GM18861 (cell line): ENCODE measurements at regions not wholly inside any gene's neighbourhood (a gene's known extent, or its start where the extent isn't known, plus 50 kb on each side); places are given as distances from the start of the nearest gene placed in this dataset.
"Not testable (repeated sequence)": the region's sequence is repeated elsewhere in the genome, so short reads cannot be mapped to it uniquely, and the experiment has no call there.

Experiments used
- ATAC-seq: cut with Tn5 transposase; IDR thresholded peaks from one replicate; pipeline ENCODE4 v1.9.1; 2021; ENCODE audit not compliant: unreplicated experiment

DNA sequence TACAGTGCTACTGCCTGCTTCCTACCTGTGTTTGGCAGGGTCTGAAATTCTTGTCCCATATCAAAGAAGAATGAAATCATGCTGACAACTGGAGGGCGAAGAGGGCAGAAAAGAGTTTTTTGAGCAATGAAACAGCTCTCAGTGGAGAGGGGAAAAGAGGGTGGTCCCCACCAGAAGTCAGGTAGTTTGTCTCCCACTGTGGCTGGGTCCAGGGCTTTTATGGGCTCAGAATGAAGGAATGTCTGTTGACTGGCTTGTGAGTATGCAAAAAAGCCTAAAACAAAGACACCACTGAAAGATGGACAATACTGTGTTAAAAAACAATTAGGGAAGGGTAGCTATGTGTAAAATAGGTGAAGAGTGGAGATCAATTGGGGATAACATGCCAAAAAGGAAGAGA is 115.0 kb downstream of the ADAM29 start:
- ATAC-seq = no peak

DNA sequence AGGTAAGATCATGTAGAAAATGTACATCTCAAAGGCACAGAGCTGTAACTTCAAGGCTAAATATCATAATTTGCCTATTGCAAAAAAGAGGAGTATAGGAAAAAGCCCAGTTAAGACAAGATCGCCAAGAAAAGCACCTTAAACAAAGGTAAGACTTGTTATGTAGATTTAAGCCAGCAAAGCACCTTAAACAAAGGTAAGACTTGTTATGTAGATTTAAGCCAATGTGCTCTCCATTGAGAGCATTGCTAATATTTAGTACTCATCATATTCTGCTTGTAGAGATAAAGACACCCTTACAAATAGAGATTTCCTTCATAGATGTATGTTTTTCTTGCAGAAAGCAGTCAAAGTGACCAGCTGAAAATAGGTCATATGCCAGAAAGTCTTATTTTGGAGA is 115.8 kb downstream of the ADAM29 start:
- ATAC-seq = no peak

DNA sequence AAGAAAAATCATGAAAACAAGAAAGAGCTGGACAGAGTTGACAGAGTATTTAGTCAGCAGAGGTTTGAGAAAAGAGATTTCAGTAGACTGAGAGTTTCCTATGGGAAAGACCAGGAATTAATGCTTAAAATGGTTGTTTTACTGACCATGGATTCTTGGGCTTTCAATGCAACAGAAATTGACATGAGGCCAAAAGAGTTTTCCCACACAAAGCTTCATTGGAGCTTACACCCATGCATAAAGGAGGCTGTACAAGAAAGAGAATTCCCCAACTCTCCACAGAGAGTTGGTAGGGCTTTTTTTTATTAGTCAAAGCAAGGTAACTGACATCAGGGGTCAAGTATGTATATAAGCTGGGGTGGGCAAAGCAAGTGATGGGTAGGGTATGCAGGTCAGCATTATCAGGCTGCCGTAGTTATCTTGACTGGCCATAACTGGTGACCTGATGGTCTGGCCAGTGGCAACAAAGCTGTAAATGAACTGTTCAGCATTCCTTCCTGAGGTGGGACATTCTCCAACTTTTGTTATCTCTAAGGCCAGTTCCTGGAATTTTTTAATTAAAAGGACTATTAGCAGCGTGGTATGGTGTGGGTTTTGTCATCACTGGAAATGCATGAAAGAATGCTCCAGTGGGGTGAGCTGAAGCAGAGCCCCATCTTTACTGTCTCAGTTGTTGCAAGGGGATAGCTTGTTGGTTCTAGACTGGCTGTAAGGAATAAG is 117.0 kb downstream of the ADAM29 start:
- no peak for ATAC-seq

DNA sequence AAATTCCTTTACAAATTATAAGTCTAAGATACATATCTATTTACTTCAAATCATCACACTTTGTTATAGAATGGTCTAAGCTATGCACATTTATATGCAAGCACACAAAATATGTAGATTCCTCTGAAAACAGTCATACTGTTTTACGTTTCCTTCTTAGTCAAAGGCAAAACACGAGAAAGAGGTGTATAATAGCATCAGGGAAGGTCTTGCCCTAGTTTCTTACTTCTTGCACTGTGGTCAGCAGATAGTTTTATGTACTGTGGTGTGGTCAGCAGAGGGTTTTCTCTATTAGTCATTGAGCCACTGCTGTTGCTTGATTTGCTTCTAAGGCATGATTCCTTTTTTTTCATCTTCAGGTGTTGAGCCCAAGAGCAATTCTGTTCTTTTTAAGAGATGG is 117.7 kb downstream of the ADAM29 start:
- ATAC-seq = no peak

DNA sequence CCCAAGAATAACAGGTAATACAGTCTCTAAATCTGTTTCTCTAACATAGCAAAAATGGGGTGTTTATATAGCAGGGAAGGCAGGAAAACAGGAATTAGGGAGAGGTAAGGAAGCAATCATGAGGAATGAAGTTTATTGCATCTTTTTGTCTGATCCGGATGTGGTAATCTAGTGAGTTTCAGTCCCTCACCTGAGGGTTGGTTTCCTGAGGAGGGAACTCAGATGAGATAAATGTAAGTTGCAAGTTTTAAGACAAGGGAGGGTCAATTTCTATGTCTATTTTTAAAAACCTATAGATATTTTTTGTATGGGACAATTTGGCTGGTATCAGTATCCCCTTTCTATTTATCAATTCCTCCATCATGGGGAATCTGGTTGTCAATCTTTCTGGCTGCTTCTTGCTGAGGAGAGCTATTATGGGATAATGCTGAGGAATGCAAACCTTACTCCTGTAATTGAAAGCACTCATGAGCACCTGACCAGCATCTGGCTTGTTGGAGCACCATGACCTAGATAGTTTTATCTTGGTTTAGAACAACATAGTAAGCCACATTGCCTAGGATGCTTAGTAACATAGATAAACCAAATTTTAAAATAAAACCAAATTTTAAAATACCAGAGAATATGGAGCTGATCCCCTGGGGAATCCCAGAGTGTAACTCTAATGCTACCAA is 130.1 kb downstream of the ADAM29 start:
- no peak for ATAC-seq

DNA sequence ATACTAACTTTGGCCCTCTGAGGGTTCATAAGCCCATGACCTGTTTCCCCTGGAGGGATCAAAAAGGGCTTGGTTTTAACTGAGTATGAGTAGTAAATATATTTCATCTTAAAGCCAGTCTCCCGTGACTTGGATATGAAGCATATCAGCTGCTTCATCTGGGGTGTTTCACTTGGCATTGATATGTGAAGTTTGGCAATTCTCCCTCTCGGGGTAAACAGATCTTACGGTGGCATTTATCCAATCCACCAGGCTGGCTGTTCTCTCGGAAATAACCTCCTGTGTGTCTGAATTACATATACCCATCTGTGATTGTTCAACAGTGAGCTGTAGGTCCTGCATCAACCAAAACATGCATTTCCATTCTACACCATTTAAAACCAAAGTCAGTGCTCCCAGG is 130.7 kb downstream of the ADAM29 start:
- no peak for ATAC-seq

DNA sequence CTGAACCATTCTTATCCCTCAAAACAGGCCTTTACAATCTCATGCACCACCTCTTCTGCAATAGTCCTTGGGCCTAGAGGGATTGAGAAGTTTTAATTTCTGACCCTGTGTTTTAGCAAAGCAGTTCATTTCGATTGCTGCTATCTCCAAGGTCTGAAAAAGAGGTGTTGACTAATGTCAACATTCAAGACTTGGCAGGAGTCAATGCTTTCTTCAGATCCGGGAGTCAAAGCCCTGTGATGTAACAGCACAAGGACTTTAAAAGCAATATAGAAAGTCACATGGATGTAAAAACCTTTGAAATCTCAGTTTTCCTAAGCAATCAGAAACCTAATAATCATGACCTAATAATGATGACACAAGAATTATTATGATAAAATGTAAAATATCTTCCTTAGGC is 133.8 kb downstream of the ADAM29 start:
- ATAC-seq = no peak

DNA sequence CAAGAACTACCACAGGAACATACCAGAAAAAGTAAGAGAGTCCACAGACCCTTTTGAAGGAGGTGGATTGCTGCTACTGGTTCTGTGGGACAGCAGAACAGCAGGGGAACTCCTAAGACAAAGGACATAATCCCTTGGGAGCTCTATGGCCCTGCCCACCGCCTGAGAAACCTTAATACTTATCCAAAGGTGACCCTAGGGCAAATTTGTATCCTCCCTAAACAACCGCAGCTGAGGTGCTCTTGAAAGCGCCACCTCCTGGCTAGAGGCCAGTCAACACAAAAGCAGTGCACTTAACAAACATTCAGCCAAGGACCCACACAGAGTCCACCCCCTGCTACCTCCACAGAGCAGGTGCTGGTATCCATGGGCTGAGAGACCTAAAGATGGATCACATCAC is 136.8 kb downstream of the ADAM29 start:
- ATAC-seq = no peak

DNA sequence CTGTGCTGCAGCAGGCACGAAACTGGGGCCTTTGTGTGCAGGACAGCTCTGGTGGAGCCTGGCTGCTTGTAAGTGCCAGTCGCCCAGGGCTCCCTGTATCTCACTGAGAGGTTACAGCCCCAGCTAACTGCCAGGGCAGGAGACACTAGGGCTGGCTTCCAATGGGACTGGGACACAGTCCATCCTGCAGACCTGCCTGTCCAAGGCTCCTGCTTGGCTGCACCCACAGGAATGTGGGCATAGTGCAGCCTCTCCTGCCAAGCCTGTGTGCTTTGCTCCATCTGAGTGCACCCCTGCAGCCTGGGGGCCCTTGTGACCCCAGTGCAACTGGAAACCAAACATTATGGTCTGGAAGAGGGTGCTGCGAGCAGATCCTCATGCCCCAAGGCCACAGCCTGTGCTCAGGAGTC is 144.0 kb downstream of the ADAM29 start:
- no peak for ATAC-seq

DNA sequence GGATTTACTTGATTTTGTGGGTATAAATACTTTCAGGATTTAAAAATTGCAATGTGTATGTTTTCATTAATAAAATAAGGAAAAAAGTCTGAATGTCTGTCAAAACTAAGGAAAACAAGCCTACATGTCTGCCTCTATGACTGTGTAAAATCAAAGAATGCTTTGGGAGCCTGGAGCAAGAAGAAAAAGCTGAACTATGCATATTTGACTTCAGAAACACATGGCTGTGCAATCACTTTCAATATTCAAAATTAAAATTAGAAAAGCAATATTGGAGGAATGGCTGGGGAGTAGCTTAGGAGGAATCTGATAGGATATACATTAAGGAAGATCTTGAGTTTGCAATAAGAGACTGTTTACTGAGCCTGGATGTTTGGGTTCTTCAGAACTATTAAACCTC is 147.1 kb downstream of the ADAM29 start:
- no peak for ATAC-seq

DNA sequence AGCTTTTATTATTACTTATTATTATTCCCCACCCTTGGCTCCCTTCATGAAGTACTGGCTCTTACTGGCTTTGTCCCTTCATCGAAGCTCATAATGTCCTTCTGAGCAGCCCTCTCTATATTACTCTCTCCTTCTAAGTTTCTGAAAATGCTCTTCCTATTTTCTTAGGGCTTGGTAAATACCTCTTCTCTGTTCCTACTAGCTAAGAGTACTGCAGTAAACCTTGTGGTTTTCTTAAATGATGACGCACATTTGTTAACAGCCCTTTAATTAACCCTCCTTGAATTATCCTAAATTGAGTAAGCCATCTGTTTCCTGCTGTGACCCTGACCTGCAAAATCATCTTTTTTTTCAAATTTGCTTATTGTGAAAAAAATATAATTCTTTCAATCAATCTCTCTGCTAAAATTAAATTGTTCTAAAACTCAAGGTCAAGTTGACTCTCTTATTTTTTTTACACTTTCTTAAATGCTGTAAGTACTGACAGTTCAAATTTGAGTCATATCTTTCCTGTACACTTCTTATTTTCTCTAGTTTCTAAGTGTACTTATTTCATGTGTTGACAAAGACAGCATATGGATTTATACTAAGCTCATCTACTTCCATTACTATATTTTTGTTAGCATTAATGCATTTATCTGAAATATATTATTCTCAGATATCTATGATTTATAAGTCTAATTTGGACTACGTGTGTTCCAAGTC is 148.9 kb downstream of the ADAM29 start:
- ATAC-seq = no peak

DNA sequence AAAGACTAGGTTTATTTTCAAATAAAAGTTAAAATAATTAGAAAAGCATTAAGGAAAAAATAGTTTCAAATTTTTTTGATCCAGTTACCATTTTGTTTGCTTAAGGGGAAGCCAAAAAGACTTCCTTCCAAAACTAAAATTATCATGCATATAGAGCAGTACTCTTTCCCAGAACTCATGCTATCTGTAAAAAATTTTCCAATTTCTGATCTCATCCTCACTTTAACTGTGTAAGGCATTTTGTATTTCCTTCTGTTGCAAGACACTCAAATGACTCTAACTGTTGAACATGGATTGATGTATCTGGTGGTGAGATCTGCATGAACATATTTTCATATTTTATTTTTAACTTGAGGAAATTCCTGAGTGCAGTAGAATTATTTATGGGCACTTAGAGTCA is 150.1 kb downstream of the ADAM29 start:
- ATAC-seq = no peak

DNA sequence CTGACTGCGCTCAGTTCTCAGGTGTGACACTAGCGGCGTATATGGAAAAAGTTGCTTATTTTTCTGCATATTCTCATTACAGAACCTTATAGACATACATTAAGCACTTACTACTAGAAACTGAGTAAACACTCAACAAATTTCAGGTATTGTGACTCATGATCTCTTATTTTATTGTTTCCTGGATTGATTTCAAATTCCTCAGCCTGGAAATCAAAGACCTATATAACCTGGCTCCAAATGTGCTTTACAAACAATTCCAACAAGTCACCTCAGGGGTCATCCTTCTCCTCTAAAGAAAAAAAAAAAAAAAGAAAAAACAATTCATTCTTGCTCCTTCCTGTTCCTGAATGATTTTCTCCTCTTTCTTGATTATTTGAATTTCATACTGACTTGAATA is 152.3 kb downstream of the ADAM29 start:
- ATAC-seq = no peak

DNA sequence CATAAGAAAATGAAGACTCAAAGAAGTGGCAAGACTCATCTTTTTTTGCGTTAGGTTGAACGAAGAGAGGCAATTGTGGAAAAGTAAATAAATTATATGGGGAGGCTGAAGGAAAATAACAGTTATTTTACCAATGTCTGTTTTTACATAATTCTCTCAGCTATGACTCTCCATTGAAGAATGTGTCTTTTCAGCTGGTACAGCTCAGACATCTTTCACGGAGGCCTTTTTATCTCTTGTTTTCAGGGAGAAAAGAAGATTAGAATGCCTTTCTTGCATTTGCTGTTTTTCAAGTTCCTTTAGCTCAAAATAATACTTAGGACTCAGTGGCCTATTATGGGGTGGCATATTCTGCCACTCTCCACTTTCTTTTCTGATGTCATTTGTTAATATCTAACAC is 153.0 kb downstream of the ADAM29 start:
- ATAC-seq = no peak

DNA sequence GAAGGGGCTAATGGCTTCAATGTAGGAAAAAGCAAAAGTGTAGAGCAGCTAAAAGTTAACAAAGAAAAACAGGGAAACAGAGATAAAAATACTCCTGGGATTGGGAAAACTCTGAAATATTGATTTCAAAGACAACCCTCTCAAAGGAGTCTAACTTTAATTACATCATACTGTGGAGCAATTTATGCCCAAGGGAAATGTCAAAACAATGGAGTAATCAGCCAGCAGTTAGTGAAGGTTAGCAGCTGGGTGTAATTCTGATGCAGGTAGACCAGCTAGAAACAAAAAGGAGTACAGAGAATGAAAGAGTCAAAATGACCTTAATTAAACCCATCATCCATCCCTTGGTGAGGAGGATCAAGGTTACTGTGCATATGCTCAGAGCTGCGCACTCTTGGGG is 169.0 kb downstream of the ADAM29 start:
- no peak for ATAC-seq

DNA sequence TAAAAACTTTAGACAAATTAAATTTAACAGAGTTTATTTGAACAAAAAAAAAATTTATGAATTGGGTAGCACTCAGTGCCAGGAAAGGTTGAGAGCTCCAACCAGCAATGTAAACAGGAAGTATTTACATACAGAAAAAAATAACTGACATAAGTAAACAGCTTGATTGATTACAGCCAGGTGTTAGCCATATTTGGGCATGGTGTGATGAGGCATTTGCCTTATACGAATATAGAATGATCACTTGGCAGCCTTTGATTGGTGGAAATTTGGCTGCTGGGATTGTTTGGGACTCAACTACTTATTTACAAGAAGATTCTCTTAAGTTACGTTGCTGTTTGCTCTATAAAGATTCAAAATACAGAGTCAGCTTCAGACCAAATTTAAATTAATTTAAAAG is 172.0 kb downstream of the ADAM29 start:
- ATAC-seq = no peak

DNA sequence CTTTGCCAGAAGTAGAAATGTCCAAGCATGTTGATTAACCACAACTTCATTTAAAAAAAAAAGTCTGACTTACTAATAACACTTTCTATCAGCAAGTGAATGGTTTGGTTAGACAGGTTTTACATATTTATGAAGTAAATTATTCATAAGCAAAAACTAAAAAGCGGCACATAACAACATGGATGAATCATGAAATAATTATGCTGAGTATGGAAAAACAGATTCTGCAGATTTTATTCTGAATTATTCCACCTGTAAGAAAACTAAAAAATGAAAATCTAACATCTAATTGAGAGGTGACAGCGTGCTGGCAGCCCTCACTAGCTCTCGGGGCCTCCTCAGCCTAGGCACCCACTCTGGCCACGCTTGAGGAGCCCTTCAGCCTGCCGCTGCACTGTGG is 173.5 kb downstream of the ADAM29 start:
- no peak for ATAC-seq

DNA sequence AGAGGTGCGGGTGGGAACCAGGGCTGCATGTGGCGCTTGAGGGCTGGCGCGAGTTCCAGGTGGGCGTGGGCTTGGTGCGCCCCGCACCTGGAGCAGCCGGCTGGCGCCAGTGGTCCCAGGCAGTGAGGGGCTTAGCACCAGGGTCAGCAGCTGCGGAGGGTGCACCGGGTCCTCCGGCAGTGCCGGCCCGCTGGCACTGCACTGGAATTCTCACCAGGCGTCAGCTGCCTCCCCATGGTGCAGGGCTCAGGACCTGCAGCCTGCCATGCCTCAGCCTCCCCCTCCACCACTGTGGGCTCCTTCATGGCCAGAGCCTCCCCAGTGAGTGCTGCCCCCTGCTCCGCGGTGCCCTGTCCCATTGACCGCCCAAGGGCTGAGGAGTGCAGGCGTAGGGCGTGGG is 174.0 kb downstream of the ADAM29 start:
- ATAC-seq = no peak

DNA sequence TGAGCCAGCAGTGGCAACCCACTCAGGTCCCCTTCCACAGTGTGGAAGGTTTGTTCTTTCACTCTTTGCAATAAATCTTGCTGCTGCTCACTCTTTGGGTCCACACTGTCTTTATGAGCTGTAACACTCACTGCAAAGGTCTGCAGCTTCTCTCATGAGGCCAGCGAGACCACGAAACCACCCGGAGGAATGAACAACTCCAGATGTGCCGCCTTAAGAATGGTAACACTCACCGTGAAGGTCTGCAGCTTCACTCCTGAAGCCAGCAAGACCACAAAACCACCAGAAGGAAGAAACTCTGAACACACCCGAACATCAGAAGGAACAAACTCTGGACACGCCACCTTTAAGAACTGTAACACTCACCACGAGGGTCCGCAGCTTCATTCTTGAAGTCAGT is 174.9 kb downstream of the ADAM29 start:
- ATAC-seq = not testable (repeated sequence)

DNA sequence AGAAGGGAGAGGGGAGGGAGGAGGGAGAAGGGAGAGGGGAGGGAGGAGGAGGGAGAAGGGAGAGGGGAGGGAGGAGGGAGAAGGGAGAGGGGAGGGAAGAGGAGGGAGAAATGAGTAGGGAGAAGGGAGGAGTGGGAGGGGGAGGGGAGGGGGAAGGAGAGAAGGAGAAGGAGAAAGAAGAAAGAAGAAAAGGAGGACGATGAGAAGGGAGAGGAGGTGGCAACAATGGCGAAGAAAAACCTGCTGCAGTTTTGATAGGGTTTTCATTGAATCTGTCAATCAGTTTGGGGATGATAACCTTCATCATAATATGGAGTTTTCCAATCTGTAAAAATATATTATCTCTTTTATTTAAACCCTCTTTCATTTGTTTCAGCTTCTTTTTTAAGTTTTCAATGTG is 185.2 kb downstream of the ADAM29 start:
- no peak for ATAC-seq

DNA sequence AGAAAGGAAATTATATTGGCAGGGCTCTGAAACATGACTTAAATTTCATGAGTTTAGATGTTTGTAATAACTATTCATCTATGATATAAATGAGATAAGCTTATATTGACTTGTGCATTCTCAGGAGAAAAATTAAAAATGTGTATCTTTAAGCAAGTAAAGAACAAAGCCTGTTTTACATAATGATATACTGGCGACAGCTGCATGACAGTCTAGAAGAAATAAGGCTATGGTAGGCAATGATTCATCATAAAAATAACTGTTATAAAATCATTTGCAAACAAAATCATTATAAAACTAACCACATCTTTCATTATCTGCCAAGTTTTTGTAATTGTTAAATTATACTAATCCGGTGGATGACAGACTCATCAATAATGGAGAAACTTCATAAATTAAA is 188.1 kb downstream of the ADAM29 start:
- ATAC-seq = no peak

DNA sequence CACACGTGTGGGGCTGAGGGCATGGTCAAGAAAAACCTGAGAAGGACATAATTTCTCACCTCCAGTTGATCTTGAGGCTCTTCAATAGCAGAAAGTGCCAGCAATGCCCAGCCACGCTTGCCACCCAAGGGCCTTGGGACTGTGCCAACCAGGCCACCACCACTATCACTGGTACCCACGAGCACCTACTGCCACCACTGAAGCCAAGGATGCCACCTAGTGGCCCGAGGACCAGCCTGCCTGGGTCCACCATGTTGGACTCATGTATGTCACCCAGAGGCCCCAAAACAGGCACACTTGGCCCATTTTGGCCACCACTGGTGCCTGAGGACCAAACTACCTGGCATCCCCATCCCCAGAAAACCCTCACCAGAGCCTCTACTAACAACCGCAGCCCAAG is 191.8 kb downstream of the ADAM29 start:
- ATAC-seq = no peak
